GM19328 (cell line): ENCODE measurements at regions not wholly inside any gene's neighbourhood (a gene's known extent, or its start where the extent isn't known, plus 50 kb on each side); places are given as distances from the start of the nearest gene placed in this dataset.
"Not testable (repeated sequence)": the region's sequence is repeated elsewhere in the genome, so short reads cannot be mapped to it uniquely, and the experiment has no call there.

Source experiments
- ATAC-seq: cut with Tn5 transposase; IDR thresholded peaks from one replicate; pipeline ENCODE4 v1.9.1; 2021; ENCODE audit warnings: mild to moderate bottlenecking, moderate library complexity; ENCODE audit not compliant: unreplicated experiment

DNA sequence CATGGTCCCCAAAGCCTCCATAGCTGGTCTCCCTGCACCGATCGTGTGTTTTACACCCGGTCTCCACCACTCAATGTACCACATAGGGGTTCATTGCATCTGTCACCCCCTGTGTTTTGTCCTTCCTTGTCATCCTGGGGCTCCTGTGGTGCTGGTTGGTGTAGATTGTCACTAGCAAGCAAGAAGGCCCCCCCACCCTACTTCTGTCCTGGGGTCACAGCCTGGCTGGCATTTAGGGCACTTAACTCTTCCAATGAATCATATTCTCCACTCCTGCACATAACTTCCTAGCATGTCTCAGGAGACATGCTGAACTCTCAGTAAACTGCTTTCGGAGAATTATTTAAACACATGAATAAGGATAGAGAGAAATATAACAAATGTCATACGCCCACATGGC, 161.4 kb downstream of the BCL2L11 start:
- ATAC-seq = not testable (repeated sequence)

- ATAC-seq = not testable (repeated sequence)
These were observed 167.2 kb downstream of the BCL2L11 start for GRCh38 chr2:111287646-111288568.

GRCh38 chr2:111290370-111290769, 169.7 kb downstream of the BCL2L11 start:
- ATAC-seq = not testable (repeated sequence)

- ATAC-seq = not testable (repeated sequence)
These were observed 170.9 kb downstream of the BCL2L11 start for GRCh38 chr2:111291566-111291965.

GRCh38 chr2:111292232-111292968, 171.7 kb downstream of the BCL2L11 start:
- not testable (repeated sequence) for ATAC-seq

DNA sequence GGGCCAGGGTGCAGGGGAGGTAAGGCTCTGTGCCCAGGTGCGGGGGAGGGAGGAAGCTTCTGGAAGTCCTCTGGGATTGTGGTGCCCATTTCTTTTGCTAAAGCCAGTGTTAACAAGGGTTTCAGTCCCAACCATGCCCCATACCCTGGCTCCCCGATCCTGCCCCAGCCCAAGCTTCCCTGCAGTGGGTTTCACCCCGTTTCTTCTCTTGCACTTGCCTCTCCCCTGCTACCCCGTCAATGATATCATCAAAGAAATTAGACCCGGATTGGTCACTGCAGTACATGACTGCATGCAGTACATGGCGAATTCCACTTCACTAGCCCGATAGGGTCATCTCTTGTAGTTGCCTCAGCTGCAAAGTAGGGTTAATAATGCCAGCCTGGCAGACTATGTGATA, 174.0 kb downstream of the BCL2L11 start:
- not testable (repeated sequence) for ATAC-seq

- ATAC-seq = not testable (repeated sequence)
These were observed 175.5 kb downstream of the BCL2L11 start for GRCh38 chr2:111296122-111296804.

DNA sequence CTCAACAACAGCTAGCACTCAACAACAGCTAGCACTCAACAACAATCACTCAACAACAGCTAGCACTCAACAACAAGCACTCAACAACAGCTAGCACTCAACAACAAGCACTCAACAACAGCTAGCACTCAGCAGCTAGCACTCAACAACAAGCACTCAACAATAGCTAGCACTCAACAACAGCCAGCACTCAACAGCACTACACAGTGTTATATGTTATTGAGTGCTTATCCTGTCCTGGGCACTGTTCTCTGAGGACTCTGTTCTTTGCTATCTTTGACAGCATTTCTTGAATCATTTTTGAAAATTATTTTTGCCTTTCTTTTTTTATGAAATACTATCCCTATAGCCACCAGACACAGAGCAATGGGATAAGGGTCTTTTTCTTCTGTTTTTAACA, 176.4 kb downstream of the BCL2L11 start:
- not testable (repeated sequence) for ATAC-seq

GRCh38 chr2:111298927-111299326, 178.2 kb downstream of the BCL2L11 start:
- ATAC-seq = not testable (repeated sequence)

DNA sequence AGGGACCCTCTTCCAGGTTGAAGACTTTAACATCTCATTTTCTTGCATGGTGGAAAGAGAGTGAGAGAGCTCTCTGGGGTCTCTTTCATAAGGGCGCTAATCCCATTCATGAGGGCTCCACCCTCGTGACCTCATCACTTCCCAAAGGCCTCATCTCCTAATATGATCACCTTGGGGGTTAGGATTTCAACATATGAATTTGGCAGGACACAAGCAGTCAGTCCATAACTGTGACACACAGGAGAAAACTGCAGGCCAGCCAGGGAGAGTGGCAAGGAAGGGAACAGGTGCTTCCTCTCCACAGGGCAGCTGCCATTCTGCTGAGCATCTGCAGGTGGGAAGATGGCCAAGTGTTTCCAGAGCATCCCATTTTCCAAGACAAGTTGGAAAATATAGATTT, 178.9 kb downstream of the BCL2L11 start:
- not testable (repeated sequence) for ATAC-seq

GRCh38 chr2:111301677-111302076, 181.0 kb downstream of the BCL2L11 start:
- not testable (repeated sequence) for ATAC-seq

DNA sequence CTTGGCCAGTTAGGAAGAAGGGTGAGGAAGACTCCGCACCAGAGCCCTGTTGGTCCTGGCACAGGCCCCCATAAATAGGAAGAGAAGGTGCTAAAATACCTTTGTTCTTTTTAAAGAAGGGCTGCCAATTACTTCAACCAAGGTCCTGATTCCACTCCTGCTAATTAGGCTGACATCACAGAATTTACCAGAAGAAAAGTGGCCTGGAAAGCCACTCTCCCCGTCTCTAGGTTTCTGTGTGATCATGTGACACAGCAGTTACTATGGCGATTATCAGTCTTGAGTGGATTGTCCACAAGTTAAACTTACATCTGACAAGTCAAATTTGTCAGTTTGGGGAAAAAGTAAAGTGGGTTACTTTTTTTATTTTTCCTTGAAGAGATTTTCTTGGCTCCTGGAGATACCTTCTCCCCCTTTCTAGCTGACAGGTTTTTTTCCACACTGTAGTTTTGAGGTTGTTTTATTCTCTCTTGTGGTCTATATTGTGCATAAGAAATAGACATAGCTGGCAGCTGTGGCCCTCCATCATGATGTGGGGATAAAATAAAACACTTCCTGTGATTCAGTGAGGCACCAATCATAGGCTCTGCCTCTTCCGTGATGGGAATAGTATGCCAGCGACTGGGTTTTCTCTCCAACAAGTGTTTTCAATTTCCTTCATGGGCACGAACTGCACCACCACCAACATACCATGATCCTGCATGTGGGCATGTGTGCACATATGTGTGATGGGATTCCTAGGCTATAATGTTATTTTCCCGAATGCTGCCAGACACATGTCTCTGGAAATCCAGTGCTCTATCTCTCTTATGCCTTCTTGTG, 181.9 kb downstream of the BCL2L11 start:
- ATAC-seq = not testable (repeated sequence)

DNA sequence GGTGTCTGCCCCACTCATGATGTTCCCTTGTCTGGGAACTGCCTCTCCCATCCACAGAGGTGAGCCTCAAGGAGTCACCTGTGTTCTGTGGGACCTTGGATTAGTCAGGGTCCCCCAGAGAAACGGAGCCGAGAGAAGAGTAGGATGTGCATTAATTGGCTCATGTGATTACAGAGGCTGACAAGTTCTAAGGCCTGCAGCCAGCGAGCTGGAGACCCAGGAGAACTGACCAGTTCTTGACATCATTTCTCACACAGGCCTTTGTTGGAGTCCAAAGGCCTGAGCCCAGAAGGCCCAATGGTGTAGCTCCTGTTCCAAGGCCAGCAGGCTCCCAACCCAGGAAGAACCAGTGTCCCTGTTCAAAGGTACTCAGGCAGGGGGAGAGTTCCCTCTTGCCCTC, 186.6 kb downstream of the BCL2L11 start:
- ATAC-seq = not testable (repeated sequence)

GRCh38 chr2:111309231-111310075, 188.7 kb downstream of the BCL2L11 start:
- ATAC-seq = not testable (repeated sequence)

DNA sequence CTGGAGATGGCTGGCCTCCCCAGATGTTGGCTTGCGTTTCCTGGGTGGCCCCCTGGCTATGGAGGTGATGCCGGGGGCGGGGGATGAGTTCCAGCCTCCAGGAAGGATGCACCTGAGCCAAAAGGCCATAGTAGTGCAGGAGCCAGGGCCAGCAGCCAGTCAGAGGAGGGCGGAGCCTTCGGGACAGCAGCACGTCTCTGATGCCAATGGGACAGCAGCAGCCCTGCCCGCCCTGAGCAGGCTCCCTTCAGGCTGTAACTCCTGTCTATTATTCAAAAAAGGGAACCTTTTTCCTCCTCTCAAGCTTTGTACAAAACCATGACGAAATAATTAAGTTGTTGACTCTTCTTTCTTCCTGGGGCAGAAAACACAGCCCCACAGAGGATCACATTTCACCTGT, 189.7 kb downstream of the BCL2L11 start:
- ATAC-seq = not testable (repeated sequence)

DNA sequence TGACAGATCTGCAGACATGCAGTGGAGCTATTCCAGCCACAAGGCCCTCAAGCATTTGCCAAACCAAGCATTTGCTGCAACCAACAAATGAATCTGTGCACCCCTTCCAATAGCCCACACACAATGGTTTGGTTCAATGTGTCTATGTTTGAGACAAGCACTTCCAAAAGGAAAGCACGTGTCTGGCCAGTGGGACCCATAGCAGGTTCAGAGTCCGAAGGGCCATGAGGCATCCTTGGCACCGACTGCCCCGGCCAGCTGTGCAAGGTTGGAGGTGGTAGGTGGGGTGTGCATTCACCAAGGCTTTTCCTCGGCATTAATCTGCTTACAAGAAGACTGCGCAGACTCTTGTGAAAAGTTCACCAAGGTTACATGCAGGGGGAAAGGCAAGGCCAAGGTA, 190.9 kb downstream of the BCL2L11 start:
- not testable (repeated sequence) for ATAC-seq

DNA sequence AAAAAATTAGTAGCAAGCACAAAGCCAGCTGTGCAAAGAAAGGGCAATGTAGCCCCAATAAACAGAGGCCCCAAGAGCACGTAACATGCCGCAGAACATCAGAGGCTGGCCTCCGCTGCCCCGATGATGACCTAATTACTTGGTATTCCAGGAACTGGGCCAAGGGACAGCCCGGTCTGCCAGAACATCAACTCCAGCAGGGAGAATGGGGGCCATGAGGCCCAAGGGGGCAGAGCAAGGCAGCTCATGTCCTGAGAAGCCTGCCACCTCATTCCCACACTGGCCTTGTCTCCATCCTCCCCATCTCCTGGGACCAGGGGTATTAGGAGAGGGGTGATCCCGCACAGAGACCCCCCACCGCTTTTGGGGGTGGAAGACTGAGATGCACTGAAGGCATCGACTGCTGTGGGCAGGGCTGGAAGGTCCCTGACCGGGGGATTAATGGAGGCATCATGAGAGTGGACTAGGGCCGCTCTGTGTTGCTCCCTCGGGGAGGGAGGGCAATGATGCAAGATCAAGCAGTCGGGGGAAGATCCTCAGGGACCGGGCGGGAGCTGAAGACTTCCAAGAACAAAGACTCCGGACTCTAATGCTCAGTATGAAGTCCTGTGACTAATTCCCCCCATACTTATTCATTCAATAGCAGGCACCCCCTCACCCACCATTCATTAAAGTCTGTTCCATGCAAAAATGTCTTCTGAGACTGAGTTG, 192.3 kb downstream of the BCL2L11 start:
- ATAC-seq = not testable (repeated sequence)

- not testable (repeated sequence) for ATAC-seq
These were observed 193.0 kb downstream of the BCL2L11 start for GRCh38 chr2:111313711-111314110.
